Tibial artery (tissue), 4 donors: ENCODE measurements at regions not wholly inside any gene's neighbourhood (a gene's known extent, or its start where the extent isn't known, plus 50 kb on each side); places are given as distances from the start of the nearest gene placed in this dataset.

Source experiments
- DNase-seq, 2 donors: peaks; one replicate each; pipeline ENCODE4 v3.0.0-alpha.2; 2019
- H3K27ac ChIP-seq, 2 donors: fragments of 200-600 bp; sonication (generic) in 1 of 2; 1 replicate in 1 of 2; 2 replicates in 1 of 2; pipeline ENCODE4 v1.5.1; 2018 to 2019; ENCODE audit warnings: mild to moderate bottlenecking in 1 of 2
- H3K27me3 ChIP-seq, 2 donors: fragments of 200-600 bp; sonication (generic) in 1 of 2; one replicate each; pipeline versions ENCODE4 v1.5.1 to v1.6.0; 2016 to 2019
- H3K36me3 ChIP-seq, 3 donors: fragments of 200-600 bp; sonication (generic) in 2 of 3; one replicate each; pipeline ENCODE4 v1.5.1; 2016 to 2019; ENCODE audit warnings: mild to moderate bottlenecking in 2 of 3
- H3K4me1 ChIP-seq, 4 donors: fragments of 200-600 bp; sonication (generic) in 2 of 4; 1 replicate in 3 of 4; 2 replicates in 1 of 4; pipeline ENCODE4 v1.5.1; 2016 to 2019
- H3K4me3 ChIP-seq, 2 donors: fragments of 200-600 bp; sonication (generic) in 1 of 2; 1 replicate in 1 of 2; 2 replicates in 1 of 2; pipeline ENCODE4 v1.5.1; 2018 to 2019; ENCODE audit warnings: mild to moderate bottlenecking in 2 of 2
- H3K9me3 ChIP-seq, 3 donors: fragments of 200-600 bp; sonication (generic) in 1 of 3; one replicate each; pipeline ENCODE4 v1.5.1; 2016 to 2019
- intact Hi-C: fragments of 100-400 bp; cut with DNase I; formaldehyde crosslinking; loops from one replicate; pipeline ENCODE4 v1.15.0; 2023; ENCODE audit warnings: low total_unique reads
- TF ChIP-seq, protein P1 (sequence below), 2 experiments: fragments of 200-600 bp in 1 of 2; fragments of 450-650 bp in 1 of 2; IDR thresholded peaks; one replicate each; pipeline ENCODE4 v1.5.1; 2017 to 2019; ENCODE audit warnings: antibody characterized with exemption in 2 of 2, mild to moderate bottlenecking in 1 of 2, moderate library complexity in 1 of 2

GRCh38 chr4:133000012-133000411 is 149.1 kb upstream of the PCDH10 start:
- no peak overlapping the region for H3K4me3 ChIP-seq
- no peaks in the 10 kb centered on the region for H3K4me1 ChIP-seq
- H3K9me3 ChIP-seq = no peaks in the 10 kb centered on the region
- intact Hi-C loops = no loop called here
- H3K36me3 ChIP-seq = no peaks in the 10 kb centered on the region
- no peak overlapping the region for H3K27ac ChIP-seq
- no peak for DNase-seq
- TF ChIP-seq, protein P1, sequence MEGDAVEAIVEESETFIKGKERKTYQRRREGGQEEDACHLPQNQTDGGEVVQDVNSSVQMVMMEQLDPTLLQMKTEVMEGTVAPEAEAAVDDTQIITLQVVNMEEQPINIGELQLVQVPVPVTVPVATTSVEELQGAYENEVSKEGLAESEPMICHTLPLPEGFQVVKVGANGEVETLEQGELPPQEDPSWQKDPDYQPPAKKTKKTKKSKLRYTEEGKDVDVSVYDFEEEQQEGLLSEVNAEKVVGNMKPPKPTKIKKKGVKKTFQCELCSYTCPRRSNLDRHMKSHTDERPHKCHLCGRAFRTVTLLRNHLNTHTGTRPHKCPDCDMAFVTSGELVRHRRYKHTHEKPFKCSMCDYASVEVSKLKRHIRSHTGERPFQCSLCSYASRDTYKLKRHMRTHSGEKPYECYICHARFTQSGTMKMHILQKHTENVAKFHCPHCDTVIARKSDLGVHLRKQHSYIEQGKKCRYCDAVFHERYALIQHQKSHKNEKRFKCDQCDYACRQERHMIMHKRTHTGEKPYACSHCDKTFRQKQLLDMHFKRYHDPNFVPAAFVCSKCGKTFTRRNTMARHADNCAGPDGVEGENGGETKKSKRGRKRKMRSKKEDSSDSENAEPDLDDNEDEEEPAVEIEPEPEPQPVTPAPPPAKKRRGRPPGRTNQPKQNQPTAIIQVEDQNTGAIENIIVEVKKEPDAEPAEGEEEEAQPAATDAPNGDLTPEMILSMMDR (IDR thresholded peaks at IDR 0.05) = no peak
- no peaks in the 10 kb centered on the region for H3K27me3 ChIP-seq

- Histone ChIP-seq H3K9me3 (no peaks in the 10 kb centered on the region), H3K27me3 (no peaks in the 10 kb centered on the region), H3K27ac (no peak overlapping the region), H3K4me1 (no peaks in the 10 kb centered on the region), H3K4me3 (no peak overlapping the region), H3K36me3 (no peaks in the 10 kb centered on the region)
- TF ChIP-seq, protein P1 (IDR thresholded peaks at IDR 0.05) = no peak
- DNase-seq = no peak
- intact Hi-C loops = no loop called here
Measured at GRCh38 chr4:133003169-133003568, 145.9 kb upstream of the PCDH10 start.

DNA sequence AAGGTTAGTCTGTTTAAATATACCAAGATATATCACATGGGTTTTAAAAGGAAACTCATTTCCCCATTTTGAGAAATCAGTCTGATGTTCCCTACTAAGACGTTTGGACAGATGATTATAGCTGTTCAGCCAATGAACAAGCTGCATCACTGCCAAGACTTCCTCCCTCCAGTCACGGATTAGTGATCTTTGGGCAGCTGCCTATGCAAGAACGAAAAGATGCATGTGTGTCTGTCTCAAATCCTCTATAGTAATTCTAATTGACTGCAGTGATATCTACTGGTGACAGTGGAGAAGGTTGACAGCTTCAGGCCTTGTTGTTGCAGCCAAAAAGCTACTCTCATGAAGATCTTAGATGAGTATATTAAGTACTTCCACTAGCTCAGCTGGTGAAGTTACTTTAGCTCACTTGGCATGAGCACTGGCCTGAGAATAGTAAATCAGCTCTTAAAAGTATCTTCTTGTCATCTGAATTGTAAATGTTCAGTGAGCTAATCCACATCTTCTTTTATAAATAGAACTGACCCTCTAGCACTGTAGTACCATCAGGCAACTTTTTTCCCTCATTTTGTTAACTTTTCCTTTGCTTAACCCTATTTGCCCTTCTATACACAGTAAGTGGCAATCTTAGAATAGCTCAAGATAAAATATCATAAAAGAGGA is 134.5 kb upstream of the PCDH10 start:
- no peaks in the 10 kb centered on the region for H3K36me3 ChIP-seq
- TF ChIP-seq, protein P1 (IDR thresholded peaks at IDR 0.05) = no peak
- no peak for DNase-seq
- intact Hi-C loops = no loop called here
- H3K9me3 ChIP-seq = no peaks in the 10 kb centered on the region
- H3K27ac ChIP-seq = no peak overlapping the region
- no peak overlapping the region for H3K4me3 ChIP-seq
- no peaks in the 10 kb centered on the region for H3K4me1 ChIP-seq
- no peaks in the 10 kb centered on the region for H3K27me3 ChIP-seq

DNA sequence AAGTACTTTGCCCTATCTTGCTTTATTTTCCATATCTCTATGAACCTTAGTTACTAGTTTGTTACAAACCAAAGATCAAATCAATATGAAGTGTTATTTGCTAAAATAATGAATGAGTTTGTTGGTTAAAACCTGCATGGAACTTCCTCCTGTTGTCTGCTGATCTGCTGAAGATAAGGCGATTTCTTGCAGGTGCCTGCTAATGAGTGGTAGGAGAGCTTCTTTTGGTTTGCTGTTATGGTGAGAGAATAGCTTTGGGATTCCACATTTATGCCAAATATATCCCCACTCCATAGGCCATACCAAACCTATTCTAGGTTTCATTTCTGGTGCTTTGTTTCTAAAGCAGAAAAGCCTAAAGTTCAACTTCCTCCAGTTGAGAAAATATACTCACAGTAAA is 103.8 kb upstream of the PCDH10 start:
- no peak for DNase-seq

GRCh38 chr4:133046156-133046555 is 102.9 kb upstream of the PCDH10 start:
- Histone ChIP-seq H3K36me3 (no peaks in the 10 kb centered on the region), H3K27me3 (no peaks in the 10 kb centered on the region), H3K27ac (no peak overlapping the region), H3K9me3 (peaks cover 0 to 4% (median 0%) of the 10 kb centered on the region in 3 donors), H3K4me3 (no peak overlapping the region), H3K4me1 (no peaks in the 10 kb centered on the region)
- intact Hi-C loops = no loop called here
- DNase-seq = no peak
- TF ChIP-seq, protein P1 (IDR thresholded peaks at IDR 0.05) = no peak

More for the DNA sequence above, 103.8 kb upstream of the PCDH10 start:
- Histone ChIP-seq H3K4me1 (no peaks in the 10 kb centered on the region), H3K36me3 (no peaks in the 10 kb centered on the region), H3K27ac (no peak overlapping the region), H3K27me3 (no peaks in the 10 kb centered on the region), H3K9me3 (peaks cover 0 to 4% (median 0%) of the 10 kb centered on the region in 3 donors), H3K4me3 (no peak overlapping the region)
- intact Hi-C loops = no loop called here
- TF ChIP-seq, protein P1 (IDR thresholded peaks at IDR 0.05) = no peak
